ENCODE measurements at regions not wholly inside any gene's neighbourhood (a gene's known extent, or its start where the extent isn't known, plus 50 kb on each side); places are given as distances from the start of the nearest gene placed in this dataset.

DNA sequence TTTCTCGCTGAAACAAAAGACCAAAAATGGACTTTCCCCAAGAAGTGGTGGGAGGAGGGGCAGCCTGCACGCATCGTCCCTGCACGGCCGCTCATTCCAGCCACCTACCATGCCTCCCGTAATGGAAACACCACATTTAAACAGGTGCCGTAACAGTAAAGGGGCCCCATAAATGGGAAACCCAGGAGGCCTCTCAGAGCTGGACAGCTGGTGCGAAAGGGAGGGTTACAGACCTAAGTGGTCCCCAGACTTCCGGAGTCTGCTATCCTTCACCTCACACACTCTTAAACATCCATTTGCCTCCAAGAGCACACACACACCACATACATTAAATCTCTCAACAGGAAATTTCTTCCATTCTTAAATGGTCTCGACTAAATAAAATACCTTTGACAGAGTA, 120.7 kb upstream of the SOD1 start:
- TF ChIP-seq POLR2AphosphoS5 (IDR thresholded peaks at IDR 0.05; ENCODE audit: borderline replicate concordance, low read depth, low read length) = no peak
- no peak for TF ChIP-seq EZH2 (IDR thresholded peaks at IDR 0.05)
- TF ChIP-seq FOXP2 (optimal IDR thresholded peaks at IDR 0.05; ENCODE audit: control extremely low read depth, extremely low read length, insufficient read depth) = no peak

Data from SK-N-MC (cell line).